K562 (cell line): ENCODE measurements at regions not wholly inside any gene's neighbourhood (a gene's known extent, or its start where the extent isn't known, plus 50 kb on each side); places are given as distances from the start of the nearest gene placed in this dataset.

Experiments used
- ATAC-seq: fragments of 200-7000 bp; cut with Tn5 transposase; 3 replicates; pipeline ENCODE4 v1.9.1; 2020; ENCODE audit warnings: moderate library complexity
- BruUV-seq: library from RNA; stranded (reverse); fragments of 400-500 nt; replicated peaks from 2 replicates; lab custom pipeline; 2021; lab: Mats Ljungman, UMichigan
- CTCF ChIA-PET: fragments of 300-600 bp; formaldehyde crosslinking; extraction: SDS; loops from one replicate; lab custom pipeline; 2021; ENCODE audit warnings: low intra/inter-chr PET ratio; lab: Yijun Ruan, JAX
- POLR2A ChIA-PET: fragments of 300-600, 350-650 bp; sonication (Branson Sonifier 250); formaldehyde crosslinking; extraction: SDS; loops from one replicate; lab custom pipeline; 2021; ENCODE audit warnings: antibody characterized with exemption, inconsistent platforms; lab: Yijun Ruan, JAX
- DNase-seq, 4 experiments: peaks; one replicate each; pipeline versions ENCODE4 v3.0.0 to v3.0.0-alpha.2; 2011 to 2018; ENCODE audit warnings: low spot score in 3 of 4, mixed read lengths in 3 of 4; ENCODE audit errors: extremely low read depth in 1 of 4
- FAIRE-seq: peaks from 2 replicates; lab custom pipeline; 2011; peaks lifted over from hg19 to GRCh38; lab: Jason Lieb, UNC
- H2AFZ ChIP-seq: 2 replicates; pipeline ENCODE4 v1.6.0; 2011; ENCODE audit warnings: low read depth, low read length, control low read depth, inconsistent platforms
- H3K27ac ChIP-seq: fragments of 200-600 bp; 3 replicates; pipeline ENCODE4 v1.8.0; 2011; ENCODE audit warnings: low read depth, mild to moderate bottlenecking, control low read depth, inconsistent platforms, low read length, moderate library complexity, mixed read lengths; ENCODE audit errors: extremely low read depth
- H3K27me3 ChIP-seq, 2 experiments: fragments of 300-600 bp in 1 of 2; 2 replicates in 1 of 2; 3 replicates in 1 of 2; pipeline versions ENCODE4 v1.6.0 to v1.8.0; 2011; ENCODE audit warnings: inconsistent platforms in 2 of 2, low read length in 2 of 2, mild to moderate bottlenecking in 1 of 2, mixed read lengths in 1 of 2, moderate library complexity in 1 of 2; ENCODE audit not compliant: control insufficient read depth in 2 of 2, insufficient read depth in 2 of 2
- H3K36me3 ChIP-seq: fragments of 300-600 bp; 3 replicates; pipeline ENCODE4 v1.8.0; 2011; ENCODE audit warnings: mild to moderate bottlenecking, low read length, inconsistent platforms; ENCODE audit not compliant: control insufficient read depth, insufficient read depth
- H3K4me1 ChIP-seq, 2 experiments: fragments of 200-600 bp in 1 of 2; replicated peaks in 1 of 2; 2 replicates in 1 of 2; 3 replicates in 1 of 2; pipeline versions ENCODE4 v1.5.1 to v1.8.0; 2011; ENCODE audit warnings: inconsistent platforms in 2 of 2, low read length in 2 of 2, mild to moderate bottlenecking in 1 of 2, mixed read lengths in 1 of 2, moderate library complexity in 1 of 2; ENCODE audit not compliant: control insufficient read depth in 2 of 2, insufficient read depth in 2 of 2
- H3K4me2 ChIP-seq: 2 replicates; pipeline ENCODE4 v1.6.1; 2011; ENCODE audit warnings: low read length, control low read depth, inconsistent platforms, mixed read lengths; ENCODE audit not compliant: insufficient read depth
- H3K4me3 ChIP-seq: fragments of 200-600 bp; sonication (generic), shearing (Covaris generic); 2 replicates; pipeline ENCODE4 v1.5.1; 2016; ENCODE audit warnings: control low read depth, inconsistent platforms
- H3K79me2 ChIP-seq: fragments of 200-600 bp; 3 replicates; pipeline ENCODE4 v1.8.0; 2011; ENCODE audit warnings: low read length, inconsistent platforms; ENCODE audit not compliant: control insufficient read depth, insufficient read depth
- H3K9ac ChIP-seq, 2 experiments: 2 replicates each; pipeline versions ENCODE4 v1.6.0 to v1.6.1; 2011; ENCODE audit warnings: low read depth in 2 of 2, low read length in 2 of 2, control low read depth in 1 of 2, inconsistent platforms in 1 of 2, mild to moderate bottlenecking in 1 of 2, mixed read lengths in 1 of 2; ENCODE audit not compliant: insufficient read depth in 1 of 2
- H3K9me1 ChIP-seq: one replicate; pipeline ENCODE4 v1.6.0; 2011; ENCODE audit warnings: inconsistent platforms, mild to moderate bottlenecking, low read length, moderate library complexity; ENCODE audit not compliant: control insufficient read depth, insufficient read depth
- H3K9me3 ChIP-seq: replicated peaks from 2 replicates; pipeline ENCODE4 v1.5.1; 2011; ENCODE audit warnings: low read depth, low read length, inconsistent platforms; ENCODE audit not compliant: control insufficient read depth, insufficient read depth
- H4K20me1 ChIP-seq: replicated peaks from 2 replicates; pipeline ENCODE4 v1.6.1; 2011; ENCODE audit warnings: low read length, inconsistent platforms, mixed read lengths; ENCODE audit not compliant: control insufficient read depth, insufficient read depth
- DACH1 ChIP-seq: fragments of 450-650 bp; IDR thresholded peaks from 2 replicates; pipeline ENCODE4 v1.6.1; 2018; ENCODE audit not compliant: partially characterized antibody
- MAFG ChIP-seq: fragments of 450-650 bp; conservative IDR thresholded peaks from 2 replicates; pipeline ENCODE4 v1.6.1; 2016; ENCODE audit warnings: missing genetic modification characterization, missing compliant biosample characterization
- MAFK ChIP-seq: IDR thresholded peaks from 2 replicates; pipeline ENCODE4 v1.6.1; 2011; ENCODE audit warnings: low read length, improper control_type of control experiment
- RNF219 ChIP-seq: fragments of 250-450 bp; sonication (Bioruptor Pico); IDR thresholded peaks from 2 replicates; pipeline ENCODE4 v1.5.0; 2022; ENCODE audit warnings: mild to moderate bottlenecking
- STAT5B ChIP-seq: fragments of 250-450 bp; sonication (Bioruptor Pico); IDR thresholded peaks from 2 replicates; pipeline ENCODE4 v1.8.0; 2021; ENCODE audit warnings: mild to moderate bottlenecking, inconsistent platforms
- ZBTB40 ChIP-seq, 2 experiments: fragments of 450-650 bp in 1 of 2; sonication (generic) in 1 of 2; formaldehyde crosslinking in 1 of 2; IDR thresholded peaks; 2 replicates each; pipeline versions ENCODE4 v1.7.1 to v1.9.0; 2016 to 2022; ENCODE audit warnings: inconsistent platforms in 1 of 2, mild to moderate bottlenecking in 1 of 2, missing genetic modification reagents in 1 of 2
- WGBS: fragments of 100-300 bp; shearing (Covaris generic); methylation state at CpG from one replicate; pipeline ENCODE4 v1.1.6; 2016; ENCODE audit warnings: low coverage, mixed read lengths; ENCODE audit not compliant: insufficient coverage; ENCODE audit errors: missing lambda C conversion rate; 5-methylcytosine and 5-hydroxymethylcytosine counted together
- in situ Hi-C: fragments of 300-500 bp; cut with MboI; formaldehyde crosslinking; loops from 4 replicates; pipeline ENCODE4 v1.15.0; 2018; ENCODE audit warnings: inconsistent platforms, mixed read lengths
- intact Hi-C: fragments of 100-400 bp; cut with micrococcal nuclease; formaldehyde crosslinking; loops from 2 replicates; pipeline ENCODE4 v1.14.2; 2022
- TF ChIP-seq, protein P1 (sequence below): fragments of 450-650 bp; IDR thresholded peaks from 2 replicates; pipeline ENCODE4 v1.6.1; 2017; ENCODE audit warnings: antibody characterized with exemption

DNA sequence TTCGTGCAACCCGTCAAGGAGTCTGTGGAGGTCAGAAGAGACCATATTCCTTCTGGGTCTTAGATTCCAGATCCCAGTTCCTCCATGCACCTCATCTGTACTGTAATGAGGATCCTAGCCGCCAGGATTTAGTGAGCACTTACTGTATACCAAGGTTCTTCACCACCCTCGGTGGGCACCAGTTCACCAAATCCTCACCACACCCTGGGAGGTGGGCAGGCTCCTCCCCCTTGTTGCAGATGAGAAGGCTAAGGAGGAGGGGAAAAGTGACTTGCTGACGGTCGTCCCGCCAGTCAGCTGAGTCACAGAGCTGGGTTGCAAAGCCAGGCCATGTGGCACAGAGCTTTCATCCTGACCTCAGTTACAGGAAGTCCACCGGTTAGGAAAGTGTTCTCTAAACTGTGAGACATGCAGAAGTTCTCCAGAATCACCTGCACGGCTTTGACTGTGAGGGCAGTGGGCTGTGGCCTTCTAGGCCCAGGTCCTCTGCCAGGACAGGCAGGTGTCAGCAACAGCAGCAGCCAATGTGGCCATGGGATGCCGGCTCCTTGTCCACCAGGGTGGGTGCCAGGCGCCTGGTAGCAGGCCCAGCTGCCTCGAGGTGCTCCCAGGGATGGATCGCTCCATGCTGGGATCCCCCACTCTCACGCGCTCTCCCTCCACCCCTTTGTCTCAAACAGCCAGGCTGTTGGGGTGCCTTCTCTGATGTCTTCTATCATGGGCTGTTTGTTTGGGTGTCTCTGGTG is 240.3 kb upstream of the GSE1 start:
- intact Hi-C loops (no loop called here), in situ Hi-C loops (no loop called here)
- Histone ChIP-seq H3K4me3 (no peak overlapping the region), H3K4me1 (peaks cover 55 to 94% of the 10 kb centered on the region in 2 experiments), H3K79me2 (peaks cover 3% of the 10 kb centered on the region; the same call in 2 of the 3 replicates), H3K27me3 (no peaks in the 10 kb centered on the region), H4K20me1 (peaks cover 4% of the 10 kb centered on the region; the same call in 1 of the 2 replicates), H3K9me3 (no peaks in the 10 kb centered on the region), H3K4me2 (peak overlapping the region; percentile 1; the same call in 1 of the 2 replicates), H3K9me1 (no peaks in the 10 kb centered on the region), H3K9ac (peak overlapping the region in 1 of 2 experiments; percentile 86; a peak in 2 of 4 replicates), H3K27ac (peak overlapping the region; percentile 39; the same call in 2 of the 3 replicates), H3K36me3 (no peaks in the 10 kb centered on the region), H2AFZ (peak overlapping the region; percentile 10; the same call in 1 of the 2 replicates)
- ATAC-seq (peak; percentile 19; the same call in 2 of the 3 replicates), DNase-seq (peak; percentile 56 to 77 (median 66)), FAIRE-seq (peak; percentile 89)
- POLR2A ChIA-PET: interaction anchor here (0.8 kb wide), 1 partner anchor 11 kb away, joined by 3 read pairs; no protein-coding TSS in a partner anchor
- no TSS peak for BruUV-seq
- 45% methylated on average over 15 of the region's 15 CpGs for WGBS
- CTCF ChIA-PET: no interaction called here
- TF ChIP-seq MAFG (peak; percentile 55; the same call in 1 of the 2 replicates), DACH1 (peak; percentile 57), ZBTB40 (IDR thresholded peaks at IDR 0.05) (no peak), ZBTB40 (CRISPR knock-in tag; IDR thresholded peaks at IDR 0.05) (no peak), MAFK (peak; percentile 53; the same call in 1 of the 2 replicates), STAT5B (no peak), RNF219 (CRISPR knock-in tag) (no peak)
- TF ChIP-seq, protein P1, sequence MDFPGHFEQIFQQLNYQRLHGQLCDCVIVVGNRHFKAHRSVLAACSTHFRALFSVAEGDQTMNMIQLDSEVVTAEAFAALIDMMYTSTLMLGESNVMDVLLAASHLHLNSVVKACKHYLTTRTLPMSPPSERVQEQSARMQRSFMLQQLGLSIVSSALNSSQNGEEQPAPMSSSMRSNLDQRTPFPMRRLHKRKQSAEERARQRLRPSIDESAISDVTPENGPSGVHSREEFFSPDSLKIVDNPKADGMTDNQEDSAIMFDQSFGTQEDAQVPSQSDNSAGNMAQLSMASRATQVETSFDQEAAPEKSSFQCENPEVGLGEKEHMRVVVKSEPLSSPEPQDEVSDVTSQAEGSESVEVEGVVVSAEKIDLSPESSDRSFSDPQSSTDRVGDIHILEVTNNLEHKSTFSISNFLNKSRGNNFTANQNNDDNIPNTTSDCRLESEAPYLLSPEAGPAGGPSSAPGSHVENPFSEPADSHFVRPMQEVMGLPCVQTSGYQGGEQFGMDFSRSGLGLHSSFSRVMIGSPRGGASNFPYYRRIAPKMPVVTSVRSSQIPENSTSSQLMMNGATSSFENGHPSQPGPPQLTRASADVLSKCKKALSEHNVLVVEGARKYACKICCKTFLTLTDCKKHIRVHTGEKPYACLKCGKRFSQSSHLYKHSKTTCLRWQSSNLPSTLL: no peak
